HG02798 (cell line): ENCODE measurements at regions not wholly inside any gene's neighbourhood (a gene's known extent, or its start where the extent isn't known, plus 50 kb on each side); places are given as distances from the start of the nearest gene placed in this dataset.

Source experiments
- ATAC-seq: cut with Tn5 transposase; IDR thresholded peaks from one replicate; pipeline ENCODE4 v1.9.1; 2021; ENCODE audit warnings: mild to moderate bottlenecking; ENCODE audit not compliant: unreplicated experiment, poor library complexity

- no peak for ATAC-seq
Observed at GRCh38 chr3:59460068-59460467, 410.2 kb upstream of the CFAP20DC start.

GRCh38 chr3:59456852-59457485 lies 407.1 kb upstream of the CFAP20DC start:
- peak; percentile 94 for ATAC-seq

GRCh38 chr3:59451800-59452746 lies 402.2 kb upstream of the CFAP20DC start:
- ATAC-seq = no peak

GRCh38 chr3:59450946-59451763 lies 401.3 kb upstream of the CFAP20DC start:
- peak; percentile 96 for ATAC-seq

GRCh38 chr3:59450437-59450836 lies 400.6 kb upstream of the CFAP20DC start:
- ATAC-seq = no peak

GRCh38 chr3:59446775-59447465 lies 397.1 kb upstream of the CFAP20DC start:
- ATAC-seq = no peak

GRCh38 chr3:59444676-59445075 lies 394.9 kb upstream of the CFAP20DC start:
- ATAC-seq = no peak

GRCh38 chr3:59444294-59444671 lies 394.5 kb upstream of the CFAP20DC start:
- ATAC-seq = no peak

- no peak for ATAC-seq
Observed at GRCh38 chr3:59443618-59444293, 393.9 kb upstream of the CFAP20DC start.

- no peak for ATAC-seq
Observed at GRCh38 chr3:59442046-59442445, 392.2 kb upstream of the CFAP20DC start.

- no peak for ATAC-seq
Observed at GRCh38 chr3:59440285-59441028, 390.6 kb upstream of the CFAP20DC start.

- no peak for ATAC-seq
Observed at GRCh38 chr3:59438492-59438891, 388.7 kb upstream of the CFAP20DC start.

GRCh38 chr3:59436164-59436958 lies 386.5 kb upstream of the CFAP20DC start:
- no peak for ATAC-seq

- ATAC-seq = no peak
Observed at GRCh38 chr3:59433546-59433945, 383.7 kb upstream of the CFAP20DC start.

GRCh38 chr3:59432665-59433064 lies 382.8 kb upstream of the CFAP20DC start:
- no peak for ATAC-seq

GRCh38 chr3:59430341-59430740 lies 380.5 kb upstream of the CFAP20DC start:
- ATAC-seq = no peak

- no peak for ATAC-seq
Observed at GRCh38 chr3:59429198-59429597, 379.4 kb upstream of the CFAP20DC start.
